ENCODE measurements at regions not wholly inside any gene's neighbourhood (a gene's known extent, or its start where the extent isn't known, plus 50 kb on each side); places are given as distances from the start of the nearest gene placed in this dataset.

DNA sequence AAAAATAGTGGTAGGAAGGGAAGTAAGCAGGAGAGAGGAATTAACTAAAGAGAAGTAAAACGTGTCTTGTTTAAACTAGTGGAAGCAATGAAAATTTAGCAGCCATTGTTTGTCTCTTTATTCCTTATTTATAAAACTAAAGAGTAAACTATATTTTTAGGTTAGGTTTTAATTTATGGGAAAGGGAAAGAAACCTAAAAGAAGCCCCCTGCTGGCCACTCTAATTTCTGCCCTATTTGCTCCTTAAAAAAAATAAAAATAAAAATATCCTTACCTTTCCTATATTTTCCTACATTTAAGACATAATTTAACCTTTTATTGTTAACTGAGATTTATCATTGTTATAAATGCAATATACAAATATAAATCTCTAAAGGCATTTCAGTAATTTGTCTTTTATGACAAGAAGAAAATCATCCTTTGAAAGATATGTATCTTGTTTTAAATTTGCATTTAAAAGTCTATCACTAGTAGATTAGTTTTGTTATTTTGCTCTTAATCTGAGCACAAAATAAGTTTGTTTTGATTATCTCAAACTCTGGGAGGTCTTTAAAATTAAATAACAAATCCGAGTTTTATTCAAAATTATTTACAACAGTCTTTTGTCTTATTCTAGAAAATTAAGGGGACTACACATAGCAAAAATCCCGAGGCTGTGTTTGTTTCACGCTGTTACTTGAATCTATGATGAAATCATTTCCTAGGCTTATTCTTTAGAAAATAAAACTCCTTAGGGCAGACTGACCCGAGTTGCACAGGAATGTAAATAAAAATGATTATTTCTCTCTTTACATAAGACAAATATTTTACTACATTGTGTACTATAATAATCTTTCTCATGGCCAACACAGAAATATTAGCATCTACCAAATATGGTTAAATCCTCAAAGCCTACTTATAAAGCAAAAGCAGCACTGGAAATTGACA lies 201.7 kb downstream of the NRIP1 start:
- peak; percentile 52 for DNase-seq (ENCODE audit: low spot score)
- peak overlapping the region; percentile 14 for H3K4me2 ChIP-seq
- 42% methylated on average over 5 of the region's 5 CpGs for WGBS (ENCODE audit: low lambda C conversion rate, missing lambda C conversion rate)

DNA sequence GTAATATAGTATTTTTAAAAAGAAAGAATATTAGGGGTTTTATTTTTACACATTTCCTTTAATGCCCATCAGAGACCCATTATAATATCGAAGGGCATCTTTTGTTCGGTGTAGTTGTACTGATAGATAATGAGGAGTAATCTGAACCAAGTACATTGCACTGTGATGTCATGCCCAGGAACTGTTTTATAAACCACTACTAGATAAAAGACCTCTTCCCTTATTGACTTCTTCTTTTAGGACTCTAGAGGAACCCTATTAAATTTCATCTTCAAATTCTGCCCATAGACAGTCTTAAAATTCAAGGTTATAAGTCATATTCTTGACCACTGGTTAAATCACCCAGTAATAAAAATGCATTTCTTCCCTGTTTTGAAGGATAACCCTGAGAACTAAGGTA lies 206.5 kb downstream of the NRIP1 start:
- Histone ChIP-seq H3K27ac (no peak overlapping the region), H3K4me3 (no peak overlapping the region), H3K9me3 (ENCODE audit: low read depth) (no peaks in the 10 kb centered on the region), H3K27me3 (no peaks in the 10 kb centered on the region), H3K4me2 (no peak overlapping the region), H3K36me3 (replicated peaks; ENCODE audit: insufficient read depth, low read depth) (no peaks in the 10 kb centered on the region), H4K20me1 (ENCODE audit: insufficient read depth, poor library complexity, severe bottlenecking) (no peaks in the 10 kb centered on the region), H3K79me2 (no peaks in the 10 kb centered on the region), H2AFZ (no peak overlapping the region), H3K9me2 (replicated peaks; ENCODE audit: insufficient read depth) (no peaks in the 10 kb centered on the region), H3K4me1 (ENCODE audit: insufficient read depth) (peaks cover 3% of the 10 kb centered on the region)
- 98% methylated on average over 2 of the region's 2 CpGs for WGBS (ENCODE audit: low lambda C conversion rate, missing lambda C conversion rate)
- DNase-seq (ENCODE audit: low spot score): no peak
- TF ChIP-seq EZH2phosphoT487 (IDR thresholded peaks at IDR 0.05; ENCODE audit: low read depth, severe bottlenecking, unreplicated experiment) (no peak), EZH2 (IDR thresholded peaks at IDR 0.05; ENCODE audit: borderline replicate concordance) (no peak)
- TF ChIP-seq, protein P1, sequence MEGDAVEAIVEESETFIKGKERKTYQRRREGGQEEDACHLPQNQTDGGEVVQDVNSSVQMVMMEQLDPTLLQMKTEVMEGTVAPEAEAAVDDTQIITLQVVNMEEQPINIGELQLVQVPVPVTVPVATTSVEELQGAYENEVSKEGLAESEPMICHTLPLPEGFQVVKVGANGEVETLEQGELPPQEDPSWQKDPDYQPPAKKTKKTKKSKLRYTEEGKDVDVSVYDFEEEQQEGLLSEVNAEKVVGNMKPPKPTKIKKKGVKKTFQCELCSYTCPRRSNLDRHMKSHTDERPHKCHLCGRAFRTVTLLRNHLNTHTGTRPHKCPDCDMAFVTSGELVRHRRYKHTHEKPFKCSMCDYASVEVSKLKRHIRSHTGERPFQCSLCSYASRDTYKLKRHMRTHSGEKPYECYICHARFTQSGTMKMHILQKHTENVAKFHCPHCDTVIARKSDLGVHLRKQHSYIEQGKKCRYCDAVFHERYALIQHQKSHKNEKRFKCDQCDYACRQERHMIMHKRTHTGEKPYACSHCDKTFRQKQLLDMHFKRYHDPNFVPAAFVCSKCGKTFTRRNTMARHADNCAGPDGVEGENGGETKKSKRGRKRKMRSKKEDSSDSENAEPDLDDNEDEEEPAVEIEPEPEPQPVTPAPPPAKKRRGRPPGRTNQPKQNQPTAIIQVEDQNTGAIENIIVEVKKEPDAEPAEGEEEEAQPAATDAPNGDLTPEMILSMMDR (IDR thresholded peaks at IDR 0.05; ENCODE audit: poor library complexity): no peak

More for the DNA sequence above, 201.7 kb downstream of the NRIP1 start:
- Histone ChIP-seq H4K20me1 (ENCODE audit: insufficient read depth, poor library complexity, severe bottlenecking) (no peaks in the 10 kb centered on the region), H3K27me3 (no peaks in the 10 kb centered on the region), H3K4me1 (ENCODE audit: insufficient read depth) (peaks cover 17% of the 10 kb centered on the region), H3K9me3 (ENCODE audit: low read depth) (no peaks in the 10 kb centered on the region), H2AFZ (no peak overlapping the region), H3K9me2 (replicated peaks; ENCODE audit: insufficient read depth) (no peaks in the 10 kb centered on the region), H3K36me3 (replicated peaks; ENCODE audit: insufficient read depth, low read depth) (no peaks in the 10 kb centered on the region), H3K27ac (peak overlapping the region; percentile 88), H3K79me2 (no peaks in the 10 kb centered on the region), H3K4me3 (no peak overlapping the region)
- no peak for TF ChIP-seq EZH2 (IDR thresholded peaks at IDR 0.05; ENCODE audit: borderline replicate concordance)
- TF ChIP-seq, protein P1 (IDR thresholded peaks at IDR 0.05; ENCODE audit: poor library complexity): peak; percentile 64
- no peak for TF ChIP-seq EZH2phosphoT487 (IDR thresholded peaks at IDR 0.05; ENCODE audit: low read depth, severe bottlenecking, unreplicated experiment)

DNA sequence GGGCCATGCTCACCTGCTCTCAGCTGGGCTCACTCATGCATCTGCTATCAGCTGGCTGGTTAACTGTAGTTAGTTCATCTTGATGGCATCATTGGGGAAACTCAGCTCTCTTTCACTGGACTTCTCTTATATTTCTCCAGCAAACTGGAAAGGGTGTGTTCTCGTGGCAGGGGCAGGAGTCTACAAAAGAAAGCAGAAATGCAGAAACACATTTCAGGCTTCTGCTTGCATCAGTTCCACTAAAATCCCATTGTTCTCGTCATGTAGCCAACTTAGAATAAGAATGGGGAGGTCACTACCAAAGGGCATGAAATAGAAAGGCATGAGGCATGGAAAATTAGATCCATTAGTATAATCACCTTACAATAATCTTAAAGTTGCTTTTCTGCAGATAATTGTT lies 207.3 kb downstream of the NRIP1 start:
- WGBS (ENCODE audit: low lambda C conversion rate, missing lambda C conversion rate): 79% methylated on average over 2 of the region's 2 CpGs
- TF ChIP-seq, protein P1 (IDR thresholded peaks at IDR 0.05; ENCODE audit: poor library complexity): no peak
- TF ChIP-seq EZH2phosphoT487 (IDR thresholded peaks at IDR 0.05; ENCODE audit: low read depth, severe bottlenecking, unreplicated experiment) (no peak), EZH2 (IDR thresholded peaks at IDR 0.05; ENCODE audit: borderline replicate concordance) (no peak)
- H3K79me2 ChIP-seq: no peaks in the 10 kb centered on the region
- H3K4me1 ChIP-seq (ENCODE audit: insufficient read depth): no peaks in the 10 kb centered on the region
- H3K9me3 ChIP-seq (ENCODE audit: low read depth): no peaks in the 10 kb centered on the region
- no peak overlapping the region for H3K4me3 ChIP-seq
- no peak overlapping the region for H2AFZ ChIP-seq
- no peaks in the 10 kb centered on the region for H3K9me2 ChIP-seq (replicated peaks; ENCODE audit: insufficient read depth)
- H3K27ac ChIP-seq: no peak overlapping the region
- H4K20me1 ChIP-seq (ENCODE audit: insufficient read depth, poor library complexity, severe bottlenecking): no peaks in the 10 kb centered on the region
- no peaks in the 10 kb centered on the region for H3K36me3 ChIP-seq (replicated peaks; ENCODE audit: insufficient read depth, low read depth)
- DNase-seq (ENCODE audit: low spot score): no peak
- no peak overlapping the region for H3K4me2 ChIP-seq
- H3K27me3 ChIP-seq: no peaks in the 10 kb centered on the region

Data from hepatocyte (in vitro differentiated cells).